ENCODE measurements at regions not wholly inside any gene's neighbourhood (a gene's known extent, or its start where the extent isn't known, plus 50 kb on each side); places are given as distances from the start of the nearest gene placed in this dataset.

- DNase-seq: no peak
Observed at GRCh38 chr1:116851846-116852245, 57.9 kb upstream of the PTGFRN start.

GRCh38 chr1:116852367-116852766 lies 57.3 kb upstream of the PTGFRN start:
- DNase-seq: no peak

- no peak for DNase-seq
Observed at GRCh38 chr1:116852910-116853309, 56.8 kb upstream of the PTGFRN start.

- DNase-seq: no peak
Observed at GRCh38 chr1:116853680-116854402, 55.9 kb upstream of the PTGFRN start.

- DNase-seq: no peak
Observed at GRCh38 chr1:116854403-116854690, 55.4 kb upstream of the PTGFRN start.

- no peak for DNase-seq
Observed at GRCh38 chr1:116854716-116855115, 55.0 kb upstream of the PTGFRN start.

GRCh38 chr1:116855191-116855619 lies 54.5 kb upstream of the PTGFRN start:
- no peak for DNase-seq

GRCh38 chr1:116855773-116856201 lies 53.9 kb upstream of the PTGFRN start:
- peak; percentile 85 for DNase-seq

GRCh38 chr1:116856312-116856711 lies 53.4 kb upstream of the PTGFRN start:
- no peak for DNase-seq

- no peak for DNase-seq
Observed at GRCh38 chr1:116857092-116857491, 52.6 kb upstream of the PTGFRN start.

Measured in NCI-H1105 (cell line).